Erythroblast (primary cell): ENCODE measurements at regions not wholly inside any gene's neighbourhood (a gene's known extent, or its start where the extent isn't known, plus 50 kb on each side); places are given as distances from the start of the nearest gene placed in this dataset.
"Not testable (repeated sequence)": the region's sequence is repeated elsewhere in the genome, so short reads cannot be mapped to it uniquely, and the experiment has no call there.

Source experiments
- GATA1 ChIP-seq: IDR thresholded peaks from 2 replicates; pipeline ENCODE4 v1.6.1; 2011; ENCODE audit warnings: low read depth, mild to moderate bottlenecking, control low read depth, low read length, moderate library complexity
- POLR2A ChIP-seq: IDR thresholded peaks from 2 replicates; pipeline ENCODE4 v1.6.1; 2011; ENCODE audit warnings: mild to moderate bottlenecking, low read length

GRCh38 chr7:81222692-81223091 lies 303.8 kb upstream of the SEMA3C start:
- not testable (repeated sequence) for TF ChIP-seq POLR2A, GATA1
